ENCODE measurements at regions not wholly inside any gene's neighbourhood (a gene's known extent, or its start where the extent isn't known, plus 50 kb on each side); places are given as distances from the start of the nearest gene placed in this dataset.

DNA sequence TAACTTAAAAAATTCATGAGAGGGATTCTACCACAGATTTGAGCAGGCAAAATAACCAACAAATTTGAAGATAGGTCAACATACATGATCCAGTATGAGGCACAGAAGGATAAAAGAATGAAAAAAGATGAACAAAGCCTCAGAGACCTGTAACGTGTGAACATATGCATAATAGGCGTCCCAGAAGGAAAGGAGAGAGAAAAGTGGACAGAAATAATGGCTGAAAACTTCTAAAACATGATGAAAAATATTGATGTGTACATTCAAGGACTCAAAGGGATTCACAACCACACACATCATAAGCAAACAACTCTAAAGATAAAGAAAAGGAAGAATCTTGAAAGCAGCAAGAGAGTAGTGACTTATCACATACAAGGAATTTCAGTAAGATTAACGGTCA, 100.1 kb upstream of the PARD3B start:
- no peak for DNase-seq

DNA sequence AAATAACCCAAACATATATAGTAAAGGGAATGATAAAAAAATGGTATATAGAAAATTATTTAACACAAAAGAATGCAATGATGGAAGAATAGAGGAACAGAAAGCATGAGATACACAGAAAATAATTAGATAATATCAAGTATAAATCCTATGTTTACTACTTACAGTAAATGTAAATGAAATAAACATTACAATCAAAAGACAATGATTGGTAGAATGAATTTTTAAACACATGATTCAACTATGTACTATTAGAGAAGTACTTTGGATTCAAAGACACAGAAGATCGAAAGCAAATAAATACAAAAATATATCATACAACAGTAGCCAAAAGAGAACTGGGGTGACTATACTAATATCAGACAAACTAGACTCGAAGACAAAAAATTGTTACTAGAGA, 97.6 kb upstream of the PARD3B start:
- no peak for DNase-seq

DNA sequence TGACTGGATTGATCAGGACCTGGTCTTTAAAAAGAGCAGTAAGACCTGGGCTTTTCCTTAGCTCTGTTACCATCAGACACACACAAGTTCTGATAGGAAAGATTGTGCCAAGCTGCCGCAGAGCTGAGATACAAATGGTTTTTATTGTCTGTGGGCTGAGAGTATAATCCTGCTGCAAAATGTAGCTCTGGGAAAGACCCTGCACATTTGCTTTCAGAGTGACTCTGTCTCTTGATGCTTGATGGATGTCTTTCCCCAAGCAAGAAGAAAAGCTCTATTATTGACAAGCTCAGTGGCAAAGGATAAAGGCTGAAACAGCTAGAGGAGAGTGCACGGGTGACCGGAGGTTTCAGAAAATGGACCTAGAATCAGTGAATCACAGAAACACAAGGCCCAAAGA, 95.3 kb upstream of the PARD3B start:
- no peak for DNase-seq

DNA sequence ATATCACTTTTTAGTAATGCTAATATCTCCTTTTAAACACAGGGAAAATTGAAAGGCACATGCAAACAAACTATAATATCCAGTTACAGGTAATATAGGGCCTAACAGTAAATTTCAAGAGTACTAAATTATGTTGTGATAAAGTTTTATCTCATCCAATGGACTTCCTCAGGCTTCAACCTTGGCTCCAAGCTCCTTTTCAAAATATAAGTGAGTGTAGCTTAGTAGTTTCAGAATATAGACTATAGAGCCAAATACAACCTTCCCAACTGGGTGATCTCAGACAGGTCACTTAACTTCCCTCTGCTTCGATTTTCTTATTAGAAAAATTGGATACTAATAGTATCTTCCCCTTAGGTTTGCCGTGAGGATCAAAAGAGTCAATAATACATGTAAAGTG, 93.5 kb upstream of the PARD3B start:
- DNase-seq, result no peak

DNA sequence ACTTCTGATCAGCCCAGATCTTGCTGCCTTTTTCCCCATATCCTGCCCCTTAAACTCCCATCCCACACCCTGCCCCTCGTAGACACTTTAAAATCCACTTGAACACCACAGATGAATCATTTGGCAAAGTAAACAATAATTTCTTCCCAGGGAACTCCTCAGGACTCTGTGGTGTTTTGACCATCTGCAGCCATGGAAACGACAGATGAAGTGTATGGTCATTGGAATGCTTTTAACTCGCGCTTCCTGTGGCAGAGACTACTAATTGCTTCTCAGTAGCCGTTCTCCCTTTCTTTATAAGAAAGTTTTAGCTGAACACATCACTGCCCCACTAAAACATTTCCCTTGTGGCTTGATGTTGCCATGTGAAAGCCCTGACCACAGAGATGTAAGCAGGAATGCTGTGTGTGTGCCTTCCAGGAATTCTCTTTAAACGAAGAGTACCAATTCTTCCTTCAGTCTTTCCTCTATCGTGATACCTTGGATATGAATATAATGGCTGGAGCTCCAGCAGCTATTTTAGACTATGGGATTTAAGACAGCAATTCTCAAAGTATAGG, 92.7 kb upstream of the PARD3B start:
- DNase-seq, result no peak

DNA sequence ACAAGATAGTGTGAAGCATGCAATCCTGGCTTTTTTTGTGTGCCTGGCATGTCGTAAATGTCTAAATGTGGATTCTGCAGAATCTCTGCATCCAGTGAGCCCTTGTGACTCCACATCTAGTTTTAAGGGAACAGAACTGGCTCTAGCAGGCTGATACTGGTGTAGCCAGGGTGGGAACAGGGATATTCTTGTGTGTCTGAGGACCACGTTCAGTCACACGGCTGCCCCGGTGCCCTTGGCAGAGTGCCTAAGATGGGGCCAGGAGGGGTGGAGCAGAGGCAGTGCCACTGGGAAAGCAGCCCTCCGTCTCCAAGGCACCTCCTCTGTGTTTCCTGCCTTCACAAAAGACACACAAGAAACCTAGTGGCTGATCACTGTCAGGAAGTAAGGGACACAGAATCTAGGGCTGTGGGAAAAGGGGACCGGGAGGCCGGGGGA, 91.5 kb upstream of the PARD3B start:
- no peak for DNase-seq

DNA sequence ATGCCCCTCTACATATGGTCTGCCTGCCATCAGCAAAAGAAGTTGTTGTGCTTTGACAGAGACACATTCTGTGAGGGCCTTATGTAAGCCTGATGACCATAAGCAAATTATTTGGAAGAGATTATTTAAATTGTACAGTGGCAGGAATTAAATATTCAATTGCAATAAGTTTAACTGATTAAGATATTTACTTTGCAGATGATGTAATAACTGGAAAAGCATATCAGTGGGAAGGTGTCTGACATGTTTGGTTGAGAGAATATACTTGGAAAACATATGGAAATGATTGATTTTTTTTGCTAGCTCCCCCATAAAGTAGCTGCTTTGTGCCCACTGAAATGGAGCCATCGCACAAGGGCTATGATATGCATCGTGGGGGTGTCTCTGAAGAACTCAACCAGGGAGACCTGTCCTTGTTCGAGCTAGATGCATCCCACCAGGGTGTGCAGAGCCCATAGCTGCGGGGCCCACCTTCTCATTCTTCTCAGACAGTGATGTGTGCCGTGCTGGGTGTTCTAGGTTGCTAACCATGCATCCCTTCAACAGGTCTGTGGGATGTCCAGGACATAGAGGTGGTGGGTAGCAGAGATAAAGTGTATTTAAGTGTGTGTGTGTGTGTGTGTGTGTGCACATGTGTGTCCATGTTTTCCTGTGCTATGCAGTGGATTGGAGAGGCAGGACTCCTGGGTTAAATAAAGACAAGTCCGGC, 90.4 kb upstream of the PARD3B start:
- DNase-seq, result no peak

DNA sequence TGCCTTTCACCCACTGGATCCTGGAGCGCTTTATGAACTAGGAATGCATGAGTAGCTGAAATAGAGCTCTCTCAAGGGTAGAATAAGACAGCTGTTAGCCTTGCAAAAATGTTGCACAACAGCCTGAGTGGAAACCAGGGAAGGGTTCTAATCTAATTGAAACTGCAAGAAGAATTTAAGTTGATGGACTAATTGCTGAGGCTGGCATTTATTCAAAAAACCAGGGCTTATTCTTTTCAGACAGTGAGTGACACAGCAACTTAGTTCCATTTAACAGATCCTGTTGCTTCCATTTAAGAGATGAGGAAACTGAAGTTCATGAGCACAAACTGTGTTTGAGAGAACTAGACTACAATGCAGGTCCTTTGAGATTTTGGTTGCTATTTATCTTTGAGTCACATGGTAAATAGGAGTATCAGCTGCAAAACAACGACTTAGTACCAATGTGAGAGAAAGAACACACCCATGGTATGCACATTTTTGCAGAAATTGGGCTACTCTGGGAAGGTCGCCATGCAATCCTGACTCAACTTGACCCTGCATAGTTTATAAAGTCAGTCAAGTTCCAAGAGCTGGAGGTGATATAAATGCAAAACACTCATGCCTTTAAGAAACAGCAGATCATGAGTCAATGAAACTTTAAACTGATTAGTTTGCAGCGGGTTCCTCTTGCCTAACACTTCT, 76.4 kb upstream of the PARD3B start:
- no peak for DNase-seq

DNA sequence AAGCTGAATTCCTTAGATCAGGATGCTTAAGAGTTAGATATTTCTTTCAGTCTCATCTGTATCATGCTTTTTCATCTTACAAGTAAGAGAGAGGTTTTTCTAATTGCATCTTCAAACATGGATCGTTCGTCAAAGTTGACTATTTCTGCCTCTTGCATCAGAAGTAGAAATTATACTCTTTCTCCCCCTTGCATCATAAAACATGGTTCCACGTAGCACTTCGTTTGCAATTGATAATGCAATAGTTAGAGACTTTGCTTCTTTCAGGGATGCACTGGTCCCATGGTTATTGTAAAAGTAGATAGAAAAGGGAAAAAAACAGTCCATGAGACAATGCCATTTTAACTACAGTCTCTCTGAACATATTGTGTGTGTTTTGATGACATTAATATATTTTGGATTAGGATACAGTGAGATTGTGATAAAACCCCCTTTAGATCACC, 75.1 kb upstream of the PARD3B start:
- no peak for DNase-seq

DNA sequence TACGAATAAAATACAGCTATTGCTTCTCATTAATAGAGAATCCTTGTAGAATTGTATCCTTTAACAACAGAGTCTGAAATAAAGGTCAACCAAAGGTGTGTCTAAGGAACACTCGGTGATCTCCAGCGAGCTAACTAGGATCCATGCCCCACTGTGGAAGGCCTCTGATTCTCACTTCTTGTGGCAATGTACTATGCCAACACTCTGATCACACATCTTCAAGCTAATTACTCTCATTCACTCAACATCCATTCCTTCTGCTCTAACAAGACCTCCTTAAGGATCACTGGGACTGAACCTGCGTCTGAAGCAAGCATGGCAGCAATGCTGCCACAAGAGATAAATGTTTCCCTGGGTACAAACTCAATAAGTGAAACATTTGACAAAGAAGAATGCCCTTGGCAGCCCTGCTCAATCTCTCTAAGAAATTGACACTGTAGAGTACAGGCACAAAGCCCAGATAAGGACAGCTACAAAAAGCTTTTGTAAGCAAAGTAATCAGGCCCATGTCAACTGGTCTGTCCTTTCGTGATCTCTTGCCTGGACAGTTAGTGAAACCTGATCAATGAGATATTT, 74.6 kb upstream of the PARD3B start:
- no peak for DNase-seq

DNA sequence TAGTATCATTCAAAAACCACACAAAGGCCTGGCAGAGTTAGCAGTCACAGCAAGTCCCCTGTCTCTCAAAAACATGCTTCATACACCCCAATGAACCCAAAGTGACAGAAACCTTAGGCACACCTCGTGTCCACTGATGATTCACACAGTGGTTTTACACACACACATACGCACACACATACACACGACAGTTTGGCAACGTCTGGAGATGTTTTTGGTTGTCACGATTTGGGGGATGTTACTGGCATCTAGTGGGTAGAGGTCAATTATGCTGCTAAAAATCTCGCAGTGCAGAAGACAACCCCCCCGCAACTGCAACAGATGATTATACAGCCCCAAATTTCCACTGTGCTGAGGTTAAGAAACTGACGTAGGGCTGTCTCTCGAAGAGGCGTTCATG, 72.9 kb upstream of the PARD3B start:
- DNase-seq, result no peak

DNA sequence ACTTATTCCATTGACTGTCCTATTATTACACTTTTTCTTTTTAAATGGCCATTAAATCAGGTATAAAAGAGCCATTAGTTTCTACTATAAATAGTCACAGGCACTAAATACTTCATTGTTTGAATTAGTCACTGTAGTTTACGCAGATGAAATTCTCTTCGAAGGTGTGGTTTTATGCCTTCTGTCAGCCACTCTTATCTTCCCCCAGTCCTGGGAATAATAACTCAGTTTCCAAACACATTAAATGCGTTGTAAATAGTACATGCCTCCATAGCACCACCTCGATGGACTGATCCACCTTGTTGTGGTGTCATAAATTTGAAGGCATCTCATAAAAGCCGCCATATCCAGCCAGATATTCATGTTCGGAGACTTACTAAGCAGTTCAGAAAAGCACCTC, 72.1 kb upstream of the PARD3B start:
- no peak for DNase-seq

DNA sequence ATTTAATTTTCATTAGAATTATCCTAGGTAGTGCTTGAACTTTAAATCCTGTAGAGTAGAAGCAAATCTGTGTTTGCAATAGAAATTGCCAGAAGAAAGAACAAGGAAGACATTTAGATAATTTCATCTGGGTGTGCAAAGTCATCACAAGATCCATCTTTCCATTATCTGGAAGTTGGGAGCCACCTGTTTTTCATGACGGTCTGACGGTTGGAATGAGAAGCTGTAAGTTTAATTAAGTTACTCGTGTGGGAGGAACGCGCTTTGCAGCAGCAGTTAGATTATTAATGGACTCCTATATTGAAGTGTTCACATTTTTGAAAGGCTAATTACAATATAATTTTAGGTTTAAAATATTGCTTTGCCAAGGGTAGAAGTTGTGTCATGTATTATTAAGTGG, 69.9 kb upstream of the PARD3B start:
- no peak for DNase-seq

DNA sequence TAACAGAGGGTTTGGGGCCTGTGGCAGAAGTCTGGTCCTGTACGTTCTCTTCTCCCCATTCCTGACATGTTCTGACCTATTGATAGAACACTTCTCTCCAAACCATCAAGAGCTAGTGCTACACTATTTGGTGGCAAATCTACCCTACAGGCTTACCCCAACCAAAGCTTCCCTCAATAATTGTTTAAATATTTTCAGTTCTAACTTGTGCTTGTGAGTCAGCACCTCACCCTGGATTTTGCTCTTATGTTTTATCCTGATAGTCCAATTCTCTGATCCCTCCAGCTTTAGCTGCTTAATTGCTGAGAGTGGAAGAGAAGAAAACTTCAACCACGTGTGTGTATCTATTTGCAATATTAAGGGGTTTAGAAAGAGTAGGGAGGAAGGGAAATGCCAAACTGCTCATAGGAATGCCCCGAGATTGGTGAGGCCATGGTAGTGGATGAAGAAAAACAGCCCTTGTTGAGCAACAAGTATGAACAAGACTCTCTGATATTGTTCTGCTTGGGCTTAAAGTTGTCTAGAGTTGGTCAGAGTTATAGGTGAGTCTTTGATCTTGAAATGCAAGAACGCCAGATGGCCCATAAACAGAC, 67.8 kb upstream of the PARD3B start:
- no peak for DNase-seq

DNA sequence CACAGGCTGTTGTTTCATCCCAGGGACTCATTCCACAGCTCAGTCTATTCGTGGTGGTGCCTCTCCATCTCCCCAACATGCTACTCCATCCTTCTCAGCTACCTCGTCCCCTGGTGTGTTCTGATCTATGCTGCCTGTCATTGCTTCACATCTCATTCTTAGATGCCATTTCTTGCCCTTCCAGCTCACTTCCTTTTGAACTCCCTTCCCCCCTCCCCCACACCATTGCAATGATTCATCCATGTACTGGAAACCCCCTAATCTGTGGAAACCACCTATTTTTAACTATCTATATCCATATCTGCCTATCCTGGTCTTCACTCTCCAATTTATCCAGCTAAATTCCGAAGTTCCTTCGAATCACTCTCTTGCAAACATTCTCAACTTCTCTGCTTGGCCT, 65.7 kb upstream of the PARD3B start:
- no peak for DNase-seq

DNA sequence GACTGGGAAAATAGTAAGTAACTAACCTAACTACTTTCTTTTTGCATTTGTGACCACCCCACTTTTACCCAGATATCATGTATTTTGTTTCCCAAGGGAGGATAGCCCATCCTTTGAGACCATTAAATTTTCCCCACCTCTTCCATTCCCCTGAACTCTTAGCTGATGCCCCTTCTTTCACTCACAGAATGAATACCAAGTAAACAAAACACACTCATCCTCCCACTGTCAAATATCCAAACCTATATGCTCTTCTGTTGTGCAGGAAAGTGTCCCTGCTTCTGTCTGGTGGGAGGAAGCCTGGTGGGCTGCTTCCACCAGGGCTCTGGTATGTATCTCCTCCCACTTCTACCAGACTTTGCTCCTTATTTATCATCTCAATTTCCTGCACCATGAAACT, 64.6 kb upstream of the PARD3B start:
- DNase-seq, result no peak

DNA sequence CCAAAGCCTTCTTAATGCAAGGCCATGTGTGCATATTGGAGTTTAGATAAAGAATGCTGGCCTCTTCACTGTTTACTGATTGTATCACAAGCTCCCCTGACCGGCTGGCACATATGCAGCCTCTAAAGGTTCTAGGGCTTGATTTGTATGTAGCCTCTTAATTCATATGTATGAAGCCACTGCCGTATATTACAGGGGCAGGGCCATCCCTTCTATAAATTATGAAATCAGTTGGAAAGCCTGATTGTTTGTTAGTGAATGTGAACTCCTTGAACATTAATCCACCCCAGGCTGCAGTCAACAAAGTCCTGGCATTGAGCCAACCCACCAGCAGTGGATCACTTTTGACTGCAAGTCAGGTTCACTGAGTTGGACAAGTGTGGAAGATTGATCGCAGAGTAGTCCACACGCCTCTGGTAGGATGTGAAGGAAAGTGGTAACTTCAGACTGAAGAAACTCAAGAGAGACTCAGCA, 61.6 kb upstream of the PARD3B start:
- DNase-seq, result no peak

DNA sequence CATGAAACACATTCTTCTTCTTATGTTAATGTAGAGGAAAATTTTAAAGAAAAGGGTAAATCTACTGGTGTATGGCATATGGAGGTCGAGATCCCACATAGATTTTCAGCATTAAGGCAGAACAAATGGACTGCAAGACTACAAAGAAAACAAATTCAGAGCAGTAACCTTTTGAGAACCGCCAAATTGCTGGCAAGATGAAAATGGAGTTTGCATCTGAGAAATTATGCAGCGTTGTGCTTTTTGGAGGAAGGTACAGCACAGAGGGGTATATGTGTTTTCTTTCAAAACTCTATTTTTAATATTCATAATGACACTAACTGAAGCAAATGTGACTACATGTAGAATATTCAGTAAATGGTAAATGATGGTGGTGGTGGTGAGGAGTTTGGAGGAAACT, 59.0 kb upstream of the PARD3B start:
- DNase-seq, result no peak

DNA sequence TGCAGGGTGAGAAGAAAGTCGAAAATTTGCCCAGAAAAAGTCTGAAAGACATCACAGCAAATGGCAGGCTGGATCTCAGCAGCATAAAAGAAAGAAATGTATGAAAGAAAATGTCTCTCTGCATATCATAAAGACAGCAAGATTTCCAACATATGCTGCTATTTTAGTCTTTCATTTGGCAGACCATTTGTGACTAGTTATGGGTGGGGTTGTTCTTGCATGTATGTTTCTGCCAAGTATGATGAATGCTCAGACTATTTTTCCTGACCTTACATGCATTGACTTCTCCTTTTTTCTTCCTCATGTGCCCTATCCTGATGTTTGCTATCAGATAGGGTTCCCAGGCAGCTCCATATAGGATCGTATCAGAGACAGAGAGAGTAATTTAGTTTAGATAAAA, 58.5 kb upstream of the PARD3B start:
- DNase-seq, result no peak

DNA sequence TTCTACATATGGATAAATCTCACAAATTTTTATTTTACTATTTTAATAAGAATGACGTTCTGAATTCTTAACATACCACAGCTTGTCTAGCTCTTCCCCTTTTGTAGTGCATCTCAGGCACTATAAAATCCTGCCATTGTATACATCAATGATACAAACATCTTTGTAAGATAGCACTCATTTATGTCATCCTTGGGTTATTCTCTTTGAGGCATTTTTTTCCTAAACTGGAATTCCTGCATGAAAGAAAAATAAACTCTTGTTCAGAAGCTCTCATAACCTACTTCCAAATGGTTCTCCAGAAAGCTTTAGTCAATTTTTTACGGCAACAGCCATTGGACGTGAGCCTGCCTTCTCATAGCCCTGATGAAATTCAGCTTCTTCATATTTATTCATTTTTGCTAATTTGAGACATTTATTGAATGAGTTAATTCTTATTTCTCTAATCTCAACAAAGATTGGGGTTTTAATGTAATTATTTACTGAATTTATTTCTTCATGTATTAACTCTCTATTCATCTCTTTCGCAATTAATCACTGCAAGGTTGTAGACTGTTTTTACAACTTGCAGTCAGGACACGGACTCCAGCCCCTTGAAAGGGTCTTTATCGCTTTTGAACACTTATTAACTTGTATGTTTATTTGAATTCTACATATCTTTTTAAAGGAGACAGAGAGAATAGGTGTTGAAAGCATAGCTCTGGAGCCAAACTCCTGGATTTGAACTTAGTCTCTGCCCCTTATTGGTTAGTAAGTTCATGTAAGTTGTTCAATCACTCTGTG, 57.6 kb upstream of the PARD3B start:
- no peak for DNase-seq

DNA sequence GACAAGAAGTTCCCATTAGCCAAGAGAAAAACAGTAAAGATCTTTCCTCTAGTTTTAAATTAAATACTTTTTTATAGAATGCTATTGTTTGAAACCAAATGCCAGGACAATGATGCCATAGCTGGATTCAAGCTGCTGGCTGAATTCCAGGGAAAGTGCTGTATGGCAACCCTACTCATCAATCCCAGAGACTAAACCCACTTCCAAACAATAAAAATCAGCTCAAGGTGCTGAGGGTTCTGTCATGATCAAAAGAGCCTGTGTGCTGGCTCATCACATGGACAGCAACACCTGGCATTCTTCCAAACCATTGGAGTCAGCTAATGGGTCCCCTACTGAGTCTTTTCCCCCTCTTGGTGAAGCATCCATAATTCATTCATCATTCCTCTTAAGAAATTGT, 53.7 kb upstream of the PARD3B start:
- DNase-seq, result no peak

DNA sequence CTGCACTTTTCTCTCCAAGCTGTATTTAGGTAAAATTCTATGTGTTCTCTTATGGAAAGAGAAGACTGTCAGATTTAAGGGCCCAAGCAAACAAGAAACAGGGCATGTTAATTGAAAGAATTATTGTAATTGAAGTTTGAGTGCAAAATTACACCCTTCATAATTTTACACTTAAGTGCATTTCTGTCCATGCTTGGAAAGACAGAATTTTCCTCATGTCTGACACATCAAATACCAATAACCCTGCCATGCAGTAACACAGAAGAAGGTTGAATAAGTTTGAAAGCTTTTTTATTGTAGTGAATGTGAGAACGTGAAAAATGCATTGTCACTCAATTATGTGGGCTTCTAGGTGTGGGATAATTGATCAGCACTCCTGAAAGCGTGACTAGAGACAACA, 52.9 kb upstream of the PARD3B start:
- no peak for DNase-seq

DNA sequence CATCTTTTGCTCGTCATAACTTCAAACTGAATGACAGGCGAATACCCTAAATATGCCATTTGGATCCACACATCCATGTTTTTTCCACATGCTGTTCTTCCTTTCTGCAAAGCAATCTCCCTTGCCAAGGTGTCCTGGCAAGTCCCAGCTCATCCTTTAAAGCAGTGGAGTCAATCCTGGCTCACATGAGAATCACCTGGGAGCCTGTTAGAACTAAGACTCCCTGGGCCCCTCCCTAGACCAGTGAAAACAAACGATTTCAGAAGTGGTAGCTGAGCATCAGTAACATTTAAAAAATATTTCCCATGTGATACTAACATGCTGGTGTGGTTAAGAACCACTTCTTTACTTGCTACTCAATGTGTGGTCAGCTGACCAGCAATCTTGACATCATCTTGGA, 50.6 kb upstream of the PARD3B start:
- no peak for DNase-seq
